Osteoblast (primary cell): ENCODE measurements at regions not wholly inside any gene's neighbourhood (a gene's known extent, or its start where the extent isn't known, plus 50 kb on each side); places are given as distances from the start of the nearest gene placed in this dataset.

ENCODE experiments used
- DNase-seq: peaks from one replicate; pipeline ENCODE4 v3.0.0; 2011; ENCODE audit warnings: low spot score, mixed read lengths; ENCODE audit not compliant: insufficient read length; ENCODE audit errors: missing footprints
- H2AFZ ChIP-seq: 2 replicates; pipeline ENCODE4 v1.6.0; 2011; ENCODE audit warnings: mild to moderate bottlenecking, low read length
- H3K27ac ChIP-seq: 2 replicates; pipeline ENCODE4 v1.5.1; 2011; ENCODE audit warnings: mild to moderate bottlenecking, low read depth, low read length, moderate library complexity
- H3K27me3 ChIP-seq: 2 replicates; pipeline ENCODE4 v1.6.0; 2012; ENCODE audit warnings: mild to moderate bottlenecking, control low read depth, inconsistent platforms, low read length, moderate library complexity; ENCODE audit not compliant: insufficient read depth
- H3K36me3 ChIP-seq: 2 replicates; pipeline ENCODE4 v1.5.1; 2011; ENCODE audit warnings: mild to moderate bottlenecking, low read length, control low read depth, moderate library complexity; ENCODE audit not compliant: insufficient read depth
- H3K4me1 ChIP-seq: 2 replicates; pipeline ENCODE4 v1.5.1; 2011; ENCODE audit warnings: mild to moderate bottlenecking, low read length, control low read depth, moderate library complexity; ENCODE audit not compliant: insufficient read depth
- H3K4me2 ChIP-seq: 2 replicates; pipeline ENCODE4 v1.6.0; 2011; ENCODE audit warnings: mild to moderate bottlenecking, low read length; ENCODE audit not compliant: insufficient read depth
- H3K4me3 ChIP-seq: fragments of 200-600 bp; sonication (generic); 3 replicates; pipeline ENCODE4 v1.5.1; 2012; ENCODE audit warnings: mild to moderate bottlenecking, low read length, inconsistent platforms; ENCODE audit not compliant: insufficient read depth
- H3K79me2 ChIP-seq: 2 replicates; pipeline ENCODE4 v1.6.0; 2012; ENCODE audit warnings: mild to moderate bottlenecking, low read length, control low read depth, inconsistent platforms; ENCODE audit not compliant: insufficient read depth
- H3K9me3 ChIP-seq: 2 replicates; pipeline ENCODE4 v1.5.1; 2011; ENCODE audit warnings: low read depth, low read length, control low read depth
- H4K20me1 ChIP-seq: 2 replicates; pipeline ENCODE4 v1.6.0; 2012; ENCODE audit warnings: mild to moderate bottlenecking, low read length, control low read depth; ENCODE audit not compliant: insufficient read depth
- CTCF ChIP-seq: IDR thresholded peaks from 2 replicates; pipeline ENCODE4 v1.5.1; 2011; ENCODE audit warnings: mild to moderate bottlenecking, low read depth, low read length, moderate library complexity; ENCODE audit errors: extremely low read depth

- Histone ChIP-seq H3K9me3 (no peaks in the 10 kb centered on the region), H3K27me3 (no peaks in the 10 kb centered on the region), H3K4me3 (no peak overlapping the region), H4K20me1 (no peaks in the 10 kb centered on the region), H3K79me2 (no peaks in the 10 kb centered on the region), H3K27ac (no peak overlapping the region), H3K36me3 (no peaks in the 10 kb centered on the region), H3K4me2 (no peak overlapping the region), H3K4me1 (peaks cover 5% of the 10 kb centered on the region), H2AFZ (no peak overlapping the region)
- DNase-seq = peak; percentile 10
- TF ChIP-seq CTCF = no peak
These were observed 226.6 kb upstream of the BMPER start for GRCh38 chr7:33678569-33679335.

GRCh38 chr7:33680682-33681081 lies 224.7 kb upstream of the BMPER start:
- no peak overlapping the region for H3K4me3 ChIP-seq
- no peak overlapping the region for H3K27ac ChIP-seq
- no peaks in the 10 kb centered on the region for H3K36me3 ChIP-seq
- no peaks in the 10 kb centered on the region for H4K20me1 ChIP-seq
- no peak overlapping the region for H3K4me2 ChIP-seq
- no peaks in the 10 kb centered on the region for H3K79me2 ChIP-seq
- peaks cover 5% of the 10 kb centered on the region for H3K4me1 ChIP-seq
- no peaks in the 10 kb centered on the region for H3K27me3 ChIP-seq
- no peak for DNase-seq
- TF ChIP-seq CTCF = no peak
- no peak overlapping the region for H2AFZ ChIP-seq
- no peaks in the 10 kb centered on the region for H3K9me3 ChIP-seq

- no peaks in the 10 kb centered on the region for H3K79me2 ChIP-seq
- no peak overlapping the region for H3K27ac ChIP-seq
- H3K4me3 ChIP-seq = no peak overlapping the region
- DNase-seq = no peak
- H3K27me3 ChIP-seq = no peaks in the 10 kb centered on the region
- H3K4me1 ChIP-seq = no peaks in the 10 kb centered on the region
- H3K9me3 ChIP-seq = no peaks in the 10 kb centered on the region
- no peaks in the 10 kb centered on the region for H3K36me3 ChIP-seq
- H2AFZ ChIP-seq = no peak overlapping the region
- H3K4me2 ChIP-seq = no peak overlapping the region
- H4K20me1 ChIP-seq = no peaks in the 10 kb centered on the region
- TF ChIP-seq CTCF = no peak
These were observed 219.8 kb upstream of the BMPER start for GRCh38 chr7:33685503-33685902.

GRCh38 chr7:33685981-33686683 lies 219.2 kb upstream of the BMPER start:
- TF ChIP-seq CTCF = no peak
- Histone ChIP-seq H2AFZ (no peak overlapping the region), H3K36me3 (no peaks in the 10 kb centered on the region), H3K9me3 (no peaks in the 10 kb centered on the region), H3K4me2 (no peak overlapping the region), H4K20me1 (no peaks in the 10 kb centered on the region), H3K27me3 (no peaks in the 10 kb centered on the region), H3K79me2 (no peaks in the 10 kb centered on the region), H3K4me1 (no peaks in the 10 kb centered on the region), H3K4me3 (no peak overlapping the region), H3K27ac (no peak overlapping the region)
- peak; percentile 36 for DNase-seq
